HG02642 (cell line): ENCODE measurements at regions not wholly inside any gene's neighbourhood (a gene's known extent, or its start where the extent isn't known, plus 50 kb on each side); places are given as distances from the start of the nearest gene placed in this dataset.
"Not testable (repeated sequence)": the region's sequence is repeated elsewhere in the genome, so short reads cannot be mapped to it uniquely, and the experiment has no call there.

Experiments used
- ATAC-seq: cut with Tn5 transposase; IDR thresholded peaks from one replicate; pipeline ENCODE4 v1.9.1; 2021; ENCODE audit warnings: mild to moderate bottlenecking; ENCODE audit not compliant: unreplicated experiment, poor library complexity

DNA sequence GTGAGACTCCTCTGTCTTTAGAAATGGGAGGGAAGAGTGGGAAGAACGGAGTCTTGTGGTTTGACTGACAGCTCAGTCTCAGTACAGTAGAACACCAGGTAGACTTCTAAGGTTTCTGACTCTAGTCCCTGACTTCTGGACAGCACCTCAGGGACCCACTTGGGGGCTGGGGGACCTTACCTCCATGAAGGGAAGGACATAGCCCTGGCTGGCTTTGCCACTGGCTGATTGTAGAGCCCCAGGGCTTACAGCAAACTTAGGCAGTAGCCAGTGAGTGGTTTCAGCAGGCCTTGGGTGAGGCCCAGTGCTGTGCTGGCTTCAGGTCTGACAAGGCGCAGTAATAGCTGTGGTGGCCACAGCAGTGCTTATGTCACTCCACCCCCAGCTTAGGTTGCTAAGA is 290.0 kb upstream of the PRR16 start:
- ATAC-seq = no peak

DNA sequence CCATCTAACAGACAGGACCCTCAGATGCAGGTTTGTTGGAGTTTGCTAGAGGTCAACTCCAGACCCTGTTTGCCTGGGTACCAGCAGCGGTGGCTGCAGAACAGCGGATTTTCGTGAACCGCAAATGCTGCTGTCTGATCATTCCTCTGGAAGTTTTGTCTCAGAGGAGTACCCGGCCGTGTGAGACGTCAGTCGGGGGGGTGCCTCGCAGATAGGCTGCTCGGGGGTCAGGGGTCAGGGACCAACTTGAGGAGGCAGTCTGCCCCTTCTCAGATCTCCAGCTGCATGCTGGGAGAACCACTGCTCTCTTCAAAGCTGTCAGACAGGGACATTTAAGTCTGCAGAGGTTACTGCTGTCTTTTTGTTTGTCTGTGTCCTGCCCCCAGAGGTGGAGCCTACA is 282.9 kb upstream of the PRR16 start:
- not testable (repeated sequence) for ATAC-seq

- ATAC-seq = not testable (repeated sequence)
These were observed 269.4 kb upstream of the PRR16 start for GRCh38 chr5:120194650-120195049.

- ATAC-seq = no peak
These were observed 264.5 kb upstream of the PRR16 start for GRCh38 chr5:120199559-120199958.

GRCh38 chr5:120207129-120207528 is 257.0 kb upstream of the PRR16 start:
- ATAC-seq = no peak

DNA sequence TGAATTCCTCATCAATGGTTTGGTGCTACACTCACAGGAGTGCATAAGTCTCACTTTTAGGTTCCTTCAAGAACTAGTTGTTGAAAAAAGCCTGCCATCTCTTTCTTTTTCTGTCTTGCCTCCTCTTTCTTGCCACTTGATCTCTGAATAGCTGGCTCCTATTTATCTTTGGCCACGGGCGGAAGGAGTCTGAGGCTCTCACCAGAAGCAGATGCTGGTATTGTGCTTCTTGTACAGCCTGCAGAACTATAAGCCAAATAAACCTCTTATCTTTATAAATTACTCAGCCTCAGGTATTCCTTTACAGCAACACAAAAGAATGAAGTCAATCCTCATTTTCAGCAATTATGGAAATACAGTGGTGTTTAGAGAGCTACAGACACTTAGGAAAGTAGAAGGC is 247.1 kb upstream of the PRR16 start:
- no peak for ATAC-seq

DNA sequence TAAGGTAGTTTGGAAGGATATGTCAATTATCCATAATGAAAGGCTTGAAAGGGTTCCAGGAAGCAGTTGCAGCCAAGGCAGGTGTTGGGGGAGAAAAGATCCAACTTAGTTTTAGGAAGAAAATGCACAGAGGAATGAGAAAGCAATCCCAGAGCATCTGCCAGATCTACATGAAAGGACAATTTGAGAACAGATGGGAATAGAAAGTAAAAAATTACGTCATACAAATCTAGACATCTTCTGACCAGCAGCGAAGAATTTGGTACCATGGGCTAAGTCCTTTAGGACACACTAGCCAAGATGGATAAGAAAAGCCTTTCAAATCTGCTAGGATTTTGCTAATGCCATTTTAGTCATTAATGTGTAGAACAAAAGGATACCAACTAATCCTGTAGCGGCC is 244.1 kb upstream of the PRR16 start:
- ATAC-seq = no peak

GRCh38 chr5:120225524-120225923 is 238.6 kb upstream of the PRR16 start:
- ATAC-seq = no peak

DNA sequence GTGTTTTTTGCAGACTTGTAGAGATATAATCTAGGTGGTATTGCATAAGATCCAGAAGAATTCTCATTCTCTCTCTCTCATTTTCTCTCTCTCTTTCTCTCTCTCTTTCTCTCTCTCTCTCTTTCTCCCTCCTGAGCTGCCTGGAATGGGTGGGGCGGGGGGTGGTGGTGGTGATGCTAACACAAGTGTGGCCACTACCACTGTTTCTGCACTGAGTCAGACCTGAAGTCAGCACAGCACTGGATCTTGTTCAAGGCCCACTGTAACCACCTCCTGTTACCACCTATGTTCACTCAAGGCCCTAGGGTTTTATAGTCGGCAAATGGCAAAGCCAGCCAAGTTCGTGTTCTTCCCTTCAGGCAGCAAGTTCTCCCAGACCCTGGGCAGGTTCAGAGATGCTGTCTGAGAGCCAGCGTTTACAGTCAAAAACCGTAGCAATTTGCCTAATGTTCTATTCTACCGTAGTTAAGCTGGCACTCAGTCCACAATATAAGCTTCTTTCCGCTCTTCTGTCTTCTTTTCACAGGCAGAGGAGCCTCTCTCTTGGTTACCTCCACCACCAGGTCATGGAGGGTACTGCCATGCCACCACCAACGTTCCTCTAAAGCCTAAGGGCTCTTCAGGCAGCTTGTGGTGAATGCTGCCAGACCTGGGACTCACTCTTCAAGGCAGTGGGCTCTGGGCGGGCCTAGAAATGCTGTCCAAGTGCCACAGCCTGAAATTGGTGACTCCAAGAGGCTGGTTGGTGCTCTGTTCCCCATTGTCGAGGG is 235.7 kb upstream of the PRR16 start:
- no peak for ATAC-seq

DNA sequence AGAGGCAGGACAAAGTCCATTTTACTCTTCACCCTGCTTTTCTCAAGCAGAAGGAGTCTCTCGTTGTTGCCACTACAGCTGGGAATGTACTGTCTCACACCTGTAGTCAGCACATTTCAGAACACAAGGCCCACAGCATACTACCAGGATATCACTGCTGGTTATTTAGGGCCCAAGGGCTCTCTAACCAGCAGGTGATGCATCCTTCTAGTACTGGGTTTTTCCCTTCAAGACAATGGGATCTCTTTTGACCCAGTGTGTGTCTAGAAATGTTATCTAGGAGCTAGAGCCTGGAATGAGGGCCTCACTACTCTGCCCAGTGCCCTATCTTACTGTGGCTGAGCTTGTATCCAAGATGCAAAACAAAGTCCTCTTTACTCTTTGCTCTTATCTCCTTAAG is 235.1 kb upstream of the PRR16 start:
- ATAC-seq = no peak

DNA sequence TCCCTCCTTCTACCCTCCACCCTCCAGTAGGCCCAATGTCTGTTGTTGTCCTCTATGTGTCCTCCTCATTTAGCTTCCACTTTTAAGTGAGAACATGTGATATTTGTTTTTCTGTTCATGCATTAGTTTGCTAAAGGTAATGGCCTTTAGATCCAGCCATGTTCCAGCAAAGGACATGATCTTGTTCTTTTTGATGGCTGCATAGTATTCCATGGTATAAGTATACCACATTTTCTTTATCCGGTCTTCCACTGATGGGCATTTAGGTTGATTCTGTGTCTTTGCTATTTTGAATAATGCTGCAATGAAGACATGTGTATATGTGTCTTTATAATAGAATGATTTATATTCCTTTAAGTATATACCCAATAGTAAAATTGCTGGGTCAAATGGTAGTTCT is 232.5 kb upstream of the PRR16 start:
- no peak for ATAC-seq

- ATAC-seq = peak; percentile 47
These were observed 227.7 kb upstream of the PRR16 start for GRCh38 chr5:120236360-120236759.

- no peak for ATAC-seq
These were observed 225.0 kb upstream of the PRR16 start for GRCh38 chr5:120239086-120239485.

- ATAC-seq = no peak
These were observed 223.4 kb upstream of the PRR16 start for GRCh38 chr5:120240706-120241105.

- ATAC-seq = no peak
These were observed 222.7 kb upstream of the PRR16 start for GRCh38 chr5:120241400-120241799.

DNA sequence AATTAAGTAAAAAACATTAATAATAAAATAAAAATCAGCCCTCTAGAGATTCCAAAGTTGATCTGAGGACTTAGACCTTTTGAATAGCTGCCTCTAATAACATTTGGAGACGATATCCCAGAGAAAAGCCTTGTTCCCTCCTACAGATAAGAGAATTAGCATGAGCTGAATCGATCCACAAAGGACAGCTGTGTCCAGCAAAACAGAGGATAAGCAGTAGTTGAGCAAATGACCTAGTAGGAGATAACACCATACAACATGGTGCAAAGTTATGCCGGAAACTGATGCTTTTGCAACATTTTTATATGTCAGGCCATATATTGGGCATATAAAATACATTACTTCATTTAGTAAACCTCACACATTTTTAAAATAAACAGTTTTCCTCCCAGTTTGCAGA is 212.2 kb upstream of the PRR16 start:
- ATAC-seq = no peak

DNA sequence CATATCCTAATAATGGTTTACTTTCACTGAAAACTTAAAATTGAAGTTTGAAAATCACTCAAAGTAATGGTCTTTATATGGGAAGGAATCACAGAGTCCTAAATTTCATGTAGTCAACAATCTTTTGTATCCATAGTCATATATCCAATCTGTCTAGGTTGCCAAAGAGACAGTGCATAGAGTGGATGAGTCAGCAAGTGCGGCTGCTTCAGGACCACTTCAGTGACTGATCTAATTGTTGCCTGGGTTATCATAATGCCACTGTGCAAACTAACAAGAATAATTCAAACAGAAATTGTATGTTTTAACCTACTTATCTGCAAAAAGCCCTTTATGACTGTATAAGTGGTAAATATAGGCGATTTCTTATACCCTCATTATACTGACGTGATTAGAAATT is 211.3 kb upstream of the PRR16 start:
- no peak for ATAC-seq

DNA sequence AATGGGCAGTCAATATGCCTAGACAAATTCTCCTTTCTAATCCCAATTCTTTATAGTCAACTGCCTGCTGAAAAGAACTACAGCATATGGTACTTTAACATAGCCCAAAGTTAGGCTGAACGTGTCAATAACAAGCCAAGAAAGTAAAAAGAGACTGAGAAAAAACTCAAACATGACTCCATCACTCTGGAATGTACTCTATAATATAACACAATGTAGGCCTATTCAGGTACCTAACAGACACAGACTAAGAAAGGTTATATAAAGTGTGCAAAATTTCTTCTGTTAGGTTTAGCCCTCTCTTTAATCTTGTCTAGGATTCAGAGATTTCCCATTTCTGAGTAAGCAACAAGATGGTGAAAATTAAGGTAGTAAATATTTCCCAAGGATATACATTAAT is 209.7 kb upstream of the PRR16 start:
- no peak for ATAC-seq

DNA sequence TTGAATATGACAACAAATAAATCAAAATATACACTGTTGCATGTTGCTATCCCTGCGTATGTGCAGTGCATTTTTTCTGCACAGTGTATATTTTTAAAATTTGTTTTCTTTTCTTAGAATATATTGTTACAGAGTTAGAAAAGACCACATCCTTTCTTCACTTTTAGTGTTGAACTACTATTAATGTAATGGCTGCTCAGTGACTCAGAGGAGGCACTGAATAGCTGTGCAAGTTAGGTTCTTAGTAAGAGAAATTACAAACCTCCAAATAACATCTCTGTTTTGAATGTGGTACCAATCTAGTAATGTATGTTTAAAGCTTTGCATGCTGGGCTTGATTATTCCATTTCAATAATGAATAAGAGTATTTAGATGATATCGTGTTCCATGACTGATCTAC is 208.9 kb upstream of the PRR16 start:
- ATAC-seq = no peak

GRCh38 chr5:120256376-120256775 is 207.7 kb upstream of the PRR16 start:
- ATAC-seq = no peak

DNA sequence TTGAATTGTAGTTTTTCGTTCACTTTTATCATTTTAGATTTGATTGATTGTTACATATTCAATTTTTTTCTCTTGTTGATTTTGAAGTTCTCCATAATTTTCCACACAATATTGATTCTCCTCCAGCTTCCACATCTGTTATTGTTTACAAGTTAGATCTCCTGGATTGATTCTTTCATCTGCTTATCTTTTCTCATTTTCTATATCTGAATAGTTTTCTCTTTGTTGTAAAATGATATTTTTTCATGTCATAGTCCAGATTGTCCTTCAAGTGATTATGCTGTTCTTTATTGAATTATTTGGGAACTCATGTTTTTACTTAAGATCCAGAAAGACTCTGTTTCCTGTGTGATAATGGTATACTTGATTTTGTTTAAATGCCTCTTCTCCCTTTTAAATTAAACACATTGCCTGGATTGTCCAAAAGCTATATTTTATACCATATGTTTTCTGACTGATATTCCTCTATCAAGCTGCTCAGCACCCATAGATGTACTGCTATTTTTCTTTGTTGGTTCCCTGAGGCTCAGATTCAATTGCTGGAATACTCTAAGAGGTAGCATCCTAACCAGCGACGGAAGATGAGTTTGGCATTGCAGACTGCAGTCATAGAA is 206.6 kb upstream of the PRR16 start:
- ATAC-seq = no peak

DNA sequence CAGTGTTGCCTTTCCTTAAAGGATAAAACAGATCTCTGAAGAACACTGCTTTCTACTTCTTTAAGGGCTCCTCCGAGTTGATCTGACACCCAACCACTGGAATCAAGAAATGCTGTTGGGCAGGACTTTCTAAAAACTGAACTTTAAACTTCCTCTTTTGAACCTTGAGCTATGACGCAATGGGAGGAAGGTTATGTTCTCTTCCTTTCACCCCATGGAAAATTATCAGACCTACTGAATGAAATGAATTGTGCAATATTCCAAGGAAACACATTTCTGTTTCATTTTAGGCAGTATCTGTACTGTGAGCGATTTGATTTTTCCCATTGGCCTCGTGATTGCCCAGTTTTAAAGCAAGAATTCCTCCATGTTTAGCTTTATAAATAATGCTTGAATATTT is 206.0 kb upstream of the PRR16 start:
- no peak for ATAC-seq
